NB4 (cell line): ENCODE measurements at regions not wholly inside any gene's neighbourhood (a gene's known extent, or its start where the extent isn't known, plus 50 kb on each side); places are given as distances from the start of the nearest gene placed in this dataset.

Experiments used
- POLR2A ChIP-seq: IDR thresholded peaks from 2 replicates; pipeline ENCODE4 v1.6.1; 2011; ENCODE audit warnings: mild to moderate bottlenecking; ENCODE audit not compliant: insufficient read length; ENCODE audit errors: extremely low read depth
- TF ChIP-seq, protein P1 (sequence below): IDR thresholded peaks from one replicate; pipeline ENCODE4 v1.5.1; 2012; ENCODE audit warnings: low read depth, low read length

DNA sequence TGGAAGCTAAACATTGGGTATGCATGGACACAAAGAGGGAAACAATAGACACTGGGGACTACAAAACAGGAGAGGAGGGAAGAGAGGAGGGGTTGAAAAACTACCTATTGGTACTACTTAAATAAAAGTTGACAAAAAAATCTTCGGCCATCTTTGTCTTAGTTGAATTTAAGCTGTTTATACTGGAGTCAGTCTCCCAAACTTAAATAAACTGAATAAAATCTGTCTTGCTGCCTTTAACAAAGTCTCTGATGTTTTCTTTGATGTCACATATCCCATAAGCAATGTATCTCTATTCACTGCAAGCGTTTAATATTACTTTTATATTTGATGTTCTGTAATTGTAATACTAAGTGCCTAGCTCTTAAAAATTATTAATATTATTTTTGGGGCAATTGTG lies 409.2 kb upstream of the EPHA7 start:
- no peak for TF ChIP-seq POLR2A
- TF ChIP-seq, protein P1, sequence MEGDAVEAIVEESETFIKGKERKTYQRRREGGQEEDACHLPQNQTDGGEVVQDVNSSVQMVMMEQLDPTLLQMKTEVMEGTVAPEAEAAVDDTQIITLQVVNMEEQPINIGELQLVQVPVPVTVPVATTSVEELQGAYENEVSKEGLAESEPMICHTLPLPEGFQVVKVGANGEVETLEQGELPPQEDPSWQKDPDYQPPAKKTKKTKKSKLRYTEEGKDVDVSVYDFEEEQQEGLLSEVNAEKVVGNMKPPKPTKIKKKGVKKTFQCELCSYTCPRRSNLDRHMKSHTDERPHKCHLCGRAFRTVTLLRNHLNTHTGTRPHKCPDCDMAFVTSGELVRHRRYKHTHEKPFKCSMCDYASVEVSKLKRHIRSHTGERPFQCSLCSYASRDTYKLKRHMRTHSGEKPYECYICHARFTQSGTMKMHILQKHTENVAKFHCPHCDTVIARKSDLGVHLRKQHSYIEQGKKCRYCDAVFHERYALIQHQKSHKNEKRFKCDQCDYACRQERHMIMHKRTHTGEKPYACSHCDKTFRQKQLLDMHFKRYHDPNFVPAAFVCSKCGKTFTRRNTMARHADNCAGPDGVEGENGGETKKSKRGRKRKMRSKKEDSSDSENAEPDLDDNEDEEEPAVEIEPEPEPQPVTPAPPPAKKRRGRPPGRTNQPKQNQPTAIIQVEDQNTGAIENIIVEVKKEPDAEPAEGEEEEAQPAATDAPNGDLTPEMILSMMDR: no peak
